Common myeloid progenitor, CD34-positive (primary cell): ENCODE measurements at regions not wholly inside any gene's neighbourhood (a gene's known extent, or its start where the extent isn't known, plus 50 kb on each side); places are given as distances from the start of the nearest gene placed in this dataset.

Experiments used
- CTCF ChIA-PET: fragments of 350-600 bp; sonication (Branson Sonifier 250); formaldehyde crosslinking; loops from one replicate; lab custom pipeline; 2021; ENCODE audit warnings: antibody characterized with exemption; lab: Charles Lee
- POLR2A ChIA-PET: fragments of 350-600 bp; sonication (Branson Sonifier 250); formaldehyde crosslinking; loops from one replicate; lab custom pipeline; 2021; ENCODE audit warnings: antibody characterized with exemption; lab: Charles Lee
- DNase-seq, 3 donors: peaks; one replicate each; pipeline versions ENCODE4 v3.0.0 to v3.0.0-alpha.2; 2013
- H3K27ac ChIP-seq, 2 experiments: 1 replicate in 1 of 2; 2 replicates in 1 of 2; pipeline ENCODE4 v1.7.0; 2013; ENCODE audit warnings: inconsistent platforms in 2 of 2, low read length in 2 of 2, mild to moderate bottlenecking in 2 of 2, low read depth in 1 of 2, moderate library complexity in 1 of 2; ENCODE audit not compliant: severe bottlenecking in 2 of 2, insufficient read depth in 1 of 2, poor library complexity in 1 of 2
- H3K27me3 ChIP-seq, 5 experiments: replicated peaks in 2 of 5; 1 replicate in 3 of 5; 2 replicates in 2 of 5; pipeline versions ENCODE4 v1.6.1 to v1.7.0; 2013; ENCODE audit warnings: low read length in 4 of 5, mild to moderate bottlenecking in 2 of 5, moderate library complexity in 2 of 5, inconsistent platforms in 1 of 5; ENCODE audit not compliant: insufficient read depth in 5 of 5, control insufficient read depth in 4 of 5
- H3K36me3 ChIP-seq, 4 experiments: 1 replicate in 2 of 4; 2 replicates in 2 of 4; pipeline versions ENCODE4 v1.6.1 to v1.7.0; 2013; ENCODE audit warnings: low read length in 3 of 4, control low read depth in 1 of 4, mild to moderate bottlenecking in 1 of 4; ENCODE audit not compliant: control insufficient read depth in 4 of 4, insufficient read depth in 4 of 4
- H3K4me1 ChIP-seq, 4 experiments: 1 replicate in 3 of 4; 2 replicates in 1 of 4; pipeline versions ENCODE4 v1.6.1 to v1.7.1; 2013; ENCODE audit warnings: low read length in 3 of 4, mild to moderate bottlenecking in 3 of 4, control low read depth in 1 of 4, inconsistent platforms in 1 of 4, moderate library complexity in 1 of 4; ENCODE audit not compliant: control insufficient read depth in 4 of 4, insufficient read depth in 4 of 4; ENCODE audit errors: control extremely low read depth in 1 of 4
- H3K4me3 ChIP-seq, 7 experiments: 1 replicate in 4 of 7; 2 replicates in 3 of 7; pipeline versions ENCODE4 v1.5.1 to v1.7.0; 2013; ENCODE audit warnings: mild to moderate bottlenecking in 7 of 7, low read length in 6 of 7, moderate library complexity in 6 of 7, inconsistent platforms in 2 of 7, low read depth in 2 of 7, control low read depth in 1 of 7; ENCODE audit not compliant: insufficient read depth in 4 of 7, control insufficient read depth in 1 of 7; ENCODE audit errors: extremely low read depth in 1 of 7
- H3K9me3 ChIP-seq, 5 experiments: 1 replicate in 4 of 5; 2 replicates in 1 of 5; pipeline versions ENCODE4 v1.6.1 to v1.7.1; 2013; ENCODE audit warnings: low read length in 4 of 5, mild to moderate bottlenecking in 2 of 5, inconsistent platforms in 1 of 5, low read depth in 1 of 5, moderate library complexity in 1 of 5; ENCODE audit not compliant: control insufficient read depth in 4 of 5, insufficient read depth in 2 of 5; ENCODE audit errors: control extremely low read depth in 1 of 5
- WGBS: methylation state at CpG from one replicate; pipeline ENCODE4 v1.1.5; 2013; ENCODE audit not compliant: insufficient coverage; 5-methylcytosine and 5-hydroxymethylcytosine counted together

- ChIA-PET CTCF (no interaction called here), POLR2A (no interaction called here)
- Histone ChIP-seq H3K36me3 (no peaks in the 10 kb centered on the region), H3K27ac (no peak overlapping the region), H3K27me3 (peaks cover 0 to 2% (median under 1%) of the 10 kb centered on the region in 5 experiments), H3K4me1 (no peaks in the 10 kb centered on the region), H3K4me3 (no peak overlapping the region), H3K9me3 (peaks cover 0 to 15% (median 0%) of the 10 kb centered on the region in 5 experiments)
- 100% methylated on average over 11 of the region's 11 CpGs for WGBS
- no peak for DNase-seq
Measured at GRCh38 chr22:47796128-47796908, 1033.9 kb downstream of the TBC1D22A start.

- DNase-seq: no peak
- Histone ChIP-seq H3K27me3 (peaks cover 0 to 2% (median 0%) of the 10 kb centered on the region in 5 experiments), H3K27ac (no peak overlapping the region), H3K36me3 (no peaks in the 10 kb centered on the region), H3K4me3 (no peak overlapping the region), H3K4me1 (no peaks in the 10 kb centered on the region), H3K9me3 (peaks cover 0 to 15% (median 0%) of the 10 kb centered on the region in 5 experiments)
- POLR2A ChIA-PET: interaction anchor here (0.8 kb wide), 1 partner anchor 12 kb away, joined by 3 read pairs; no protein-coding TSS in a partner anchor
- 93% methylated on average over 9 of the region's 10 CpGs for WGBS
- CTCF ChIA-PET: no interaction called here
Measured at GRCh38 chr22:47795477-47796127, 1033.2 kb downstream of the TBC1D22A start.

GRCh38 chr22:47794851-47795250, 1032.4 kb downstream of the TBC1D22A start:
- H3K4me1 ChIP-seq: no peaks in the 10 kb centered on the region
- 96% methylated on average over 9 of the region's 10 CpGs for WGBS
- no peak for DNase-seq
- peaks cover 0 to 2% (median 0%) of the 10 kb centered on the region in 5 experiments for H3K27me3 ChIP-seq
- no peak overlapping the region for H3K27ac ChIP-seq
- H3K9me3 ChIP-seq: peaks cover 0 to 15% (median 0%) of the 10 kb centered on the region in 5 experiments
- ChIA-PET CTCF (no interaction called here), POLR2A (interaction anchor here (0.8 kb wide), 1 partner anchor 13 kb away, joined by 3 read pairs; no protein-coding TSS in a partner anchor)
- H3K36me3 ChIP-seq: no peaks in the 10 kb centered on the region
- no peak overlapping the region for H3K4me3 ChIP-seq

- WGBS: 94% methylated on average over 20 of the region's 20 CpGs
- no peak for DNase-seq
- Histone ChIP-seq H3K27ac (no peak overlapping the region), H3K36me3 (no peaks in the 10 kb centered on the region), H3K4me1 (no peaks in the 10 kb centered on the region), H3K4me3 (no peak overlapping the region), H3K9me3 (peaks cover 0 to 5% (median 0%) of the 10 kb centered on the region in 5 experiments), H3K27me3 (peaks cover 0 to 3% (median 2%) of the 10 kb centered on the region in 5 experiments)
- CTCF ChIA-PET: no interaction called here
- POLR2A ChIA-PET: no interaction called here
Measured at GRCh38 chr22:47793304-47794101, 1031.1 kb downstream of the TBC1D22A start.

GRCh38 chr22:47789171-47789570, 1026.7 kb downstream of the TBC1D22A start:
- Histone ChIP-seq H3K4me1 (no peaks in the 10 kb centered on the region), H3K27ac (no peak overlapping the region), H3K4me3 (no peak overlapping the region), H3K36me3 (no peaks in the 10 kb centered on the region), H3K27me3 (peaks cover 0 to 18% (median 2%) of the 10 kb centered on the region in 5 experiments), H3K9me3 (peaks cover 0 to 11% (median 8%) of the 10 kb centered on the region in 5 experiments)
- no peak for DNase-seq
- ChIA-PET CTCF (no interaction called here), POLR2A (interaction anchor here (0.7 kb wide), 1 partner anchor 986 kb away, joined by 3 read pairs; no protein-coding TSS in a partner anchor)
- WGBS: 13% methylated on average over 1 of the region's 3 CpGs

GRCh38 chr22:47788461-47788860, 1026.0 kb downstream of the TBC1D22A start:
- DNase-seq: no peak
- H3K36me3 ChIP-seq: no peaks in the 10 kb centered on the region
- H3K27ac ChIP-seq: no peak overlapping the region
- H3K4me1 ChIP-seq: no peaks in the 10 kb centered on the region
- peaks cover 0 to 11% (median 8%) of the 10 kb centered on the region in 5 experiments for H3K9me3 ChIP-seq
- WGBS: 90% methylated on average over 11 of the region's 11 CpGs
- H3K4me3 ChIP-seq: no peak overlapping the region
- ChIA-PET POLR2A (interaction anchor here (0.7 kb wide), 1 partner anchor 985 kb away, joined by 3 read pairs; no protein-coding TSS in a partner anchor), CTCF (no interaction called here)
- peaks cover 0 to 20% (median 2%) of the 10 kb centered on the region in 5 experiments for H3K27me3 ChIP-seq
